ENCODE measurements at regions not wholly inside any gene's neighbourhood (a gene's known extent, or its start where the extent isn't known, plus 50 kb on each side); places are given as distances from the start of the nearest gene placed in this dataset.
A peak's percentile ranks its signal among the peaks of the same experiment; 100 is the strongest.
"Not testable (repeated sequence)": the region's sequence is repeated elsewhere in the genome, so short reads cannot be mapped to it uniquely, and the experiment has no call there.

DNA sequence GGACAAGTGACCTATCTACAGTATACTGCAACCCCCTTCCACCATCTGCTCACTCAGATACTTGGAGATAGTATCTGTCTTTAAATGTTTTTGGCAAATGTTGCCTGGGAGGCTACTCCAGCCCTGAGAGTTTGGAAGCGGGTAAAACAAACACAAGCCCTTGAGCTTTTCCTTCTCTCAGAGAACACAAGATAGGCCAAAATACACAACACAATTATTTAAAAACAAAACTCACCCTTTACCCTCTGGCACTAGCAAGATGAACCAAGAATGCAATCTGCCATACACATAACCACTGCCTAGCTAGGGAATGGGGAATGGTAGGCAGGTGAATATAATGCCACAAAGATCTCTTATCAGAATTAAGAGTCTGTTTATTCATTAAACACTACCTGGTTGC, 324.7 kb upstream of the FAM47C start:
- DNase-seq: no peak

DNA sequence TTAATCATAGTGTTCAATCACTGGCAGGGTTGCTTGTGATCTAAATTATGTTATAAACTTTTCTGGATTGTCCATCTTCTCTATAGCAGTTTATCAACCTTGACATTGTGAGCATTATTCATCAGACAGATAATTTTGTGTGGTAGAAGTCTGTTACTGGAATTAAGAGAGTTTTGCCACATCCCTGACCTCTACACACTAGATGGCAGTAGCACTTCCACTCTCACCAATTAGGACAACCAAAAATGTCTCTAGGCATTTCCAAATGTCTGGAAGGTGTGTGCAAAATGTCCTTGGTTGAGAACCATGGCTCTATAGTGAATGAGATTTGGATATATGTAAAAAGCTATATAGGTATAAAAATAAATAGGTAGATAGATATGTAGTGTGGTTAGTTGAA, 324.1 kb upstream of the FAM47C start:
- DNase-seq: no peak

DNA sequence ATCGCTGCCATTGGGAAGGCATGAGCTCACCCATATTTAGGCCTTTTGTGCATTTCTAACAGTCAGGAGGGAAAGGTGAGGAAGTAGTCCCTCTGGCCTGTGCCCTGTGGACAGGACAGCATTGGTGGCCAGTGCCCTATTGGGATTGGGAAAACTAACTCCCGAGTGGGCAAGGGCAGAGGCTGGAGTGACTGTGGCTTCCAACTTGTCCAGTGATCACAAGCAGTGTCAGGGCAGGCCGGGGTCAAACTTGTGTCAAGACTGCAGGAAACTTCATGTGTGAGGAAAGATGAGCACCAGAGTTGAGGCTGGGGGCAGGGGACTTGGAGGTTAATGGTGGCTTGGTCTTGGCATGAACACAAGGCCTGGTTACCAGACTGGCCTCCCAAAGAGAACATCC, 286.2 kb upstream of the FAM47C start:
- no peak for DNase-seq

- DNase-seq: no peak
These were observed 254.6 kb upstream of the FAM47C start for GRCh38 chrX:36753602-36754001.

- no peak for DNase-seq
These were observed 220.4 kb upstream of the FAM47C start for GRCh38 chrX:36787752-36788151.

- no peak for DNase-seq
These were observed 205.0 kb upstream of the FAM47C start for GRCh38 chrX:36803151-36803550.

DNA sequence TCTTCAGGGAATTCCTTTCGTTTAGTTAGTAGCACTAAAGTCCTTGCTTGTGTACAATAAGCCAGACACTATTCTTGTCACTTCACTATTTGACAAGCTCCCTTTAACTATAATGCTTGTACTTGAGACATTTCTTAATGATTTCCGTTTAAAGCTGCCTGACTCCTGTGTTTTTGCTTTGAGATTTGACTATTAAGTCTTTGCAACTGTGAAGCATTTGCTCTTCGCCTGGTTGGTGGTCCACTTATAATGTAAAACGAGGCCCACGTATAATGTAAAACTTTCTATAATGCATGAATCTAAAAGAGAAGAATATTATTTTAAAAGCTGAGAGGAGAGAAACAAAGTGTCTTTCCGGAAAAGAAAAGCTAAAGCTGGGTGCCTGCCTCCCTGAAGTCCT, 204.1 kb upstream of the FAM47C start:
- DNase-seq: no peak

DNA sequence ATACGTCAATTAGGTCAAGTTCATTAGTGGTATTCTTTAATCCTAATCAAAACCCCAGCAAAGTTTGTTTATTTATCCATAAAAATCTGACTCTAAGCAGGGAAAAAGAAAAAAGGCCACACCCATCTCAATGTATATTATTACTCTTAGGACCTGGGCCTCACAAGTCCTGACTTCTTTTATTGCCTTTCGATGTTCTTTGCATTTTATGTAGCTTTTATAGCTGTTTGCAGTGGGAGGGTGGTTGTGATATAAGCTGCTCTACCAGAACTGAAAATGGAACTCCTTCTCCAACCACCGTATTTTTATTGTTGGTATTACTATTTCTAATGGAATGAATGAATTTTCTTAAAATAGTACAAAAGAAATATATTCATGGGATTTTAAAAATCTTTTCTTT, 163.3 kb upstream of the FAM47C start:
- DNase-seq: no peak

DNA sequence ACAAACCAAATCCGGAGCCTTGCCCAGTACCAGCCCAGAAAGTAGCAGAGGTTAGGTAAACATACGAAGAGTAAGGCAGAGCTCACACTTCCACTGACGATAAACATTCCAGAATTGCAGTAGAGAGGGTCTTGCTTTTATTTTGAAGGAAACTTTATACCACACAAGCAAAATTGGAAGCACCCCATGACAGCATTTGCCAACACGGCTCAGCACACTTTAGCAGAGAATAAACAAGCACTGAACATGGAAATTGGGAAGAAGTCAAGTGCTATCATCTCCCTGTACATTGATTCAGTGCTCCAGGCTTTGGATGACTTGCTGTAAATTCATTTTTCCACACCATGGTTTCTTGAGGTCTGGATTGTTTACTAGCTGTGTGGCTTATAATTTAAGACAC, 160.7 kb upstream of the FAM47C start:
- no peak for DNase-seq

GRCh38 chrX:36849407-36849806, 158.8 kb upstream of the FAM47C start:
- DNase-seq: no peak

DNA sequence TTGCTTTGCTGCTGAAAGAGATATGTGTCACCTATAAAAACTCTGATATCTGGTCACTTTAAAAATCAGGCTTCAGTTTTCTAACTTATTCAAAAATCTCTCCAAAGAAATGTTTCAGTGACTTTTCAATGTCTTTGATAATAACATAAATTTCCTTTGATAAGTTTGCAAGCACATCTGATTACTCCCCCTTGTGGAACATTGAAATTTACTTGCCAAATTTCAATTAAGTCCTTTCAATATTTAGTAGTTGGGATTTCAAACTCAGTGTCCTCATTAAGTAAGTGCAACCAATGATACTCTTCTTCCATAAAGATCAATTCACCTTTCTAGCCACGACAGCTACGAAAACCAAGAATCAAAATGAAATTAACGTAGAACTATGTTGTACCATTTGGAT, 151.3 kb upstream of the FAM47C start:
- DNase-seq: no peak

DNA sequence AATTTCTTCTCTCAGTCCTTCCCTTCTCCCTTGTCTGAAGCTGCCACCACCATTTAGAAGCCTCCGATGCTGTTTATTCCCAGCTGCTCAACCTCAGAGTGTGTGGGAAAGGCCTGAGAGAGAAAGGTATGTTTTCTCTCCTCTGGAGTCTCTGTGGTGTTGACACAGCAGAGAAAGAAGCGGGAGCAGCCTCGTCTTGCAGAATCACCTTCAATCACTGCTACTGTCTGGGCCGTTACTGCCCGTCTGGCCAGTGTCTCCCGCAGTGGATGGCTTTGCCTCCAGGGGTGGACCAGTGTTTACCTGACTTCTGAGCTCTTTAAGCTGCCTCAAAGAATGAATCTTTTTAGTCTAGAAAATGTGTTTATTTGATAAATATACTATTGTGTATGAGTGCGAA, 148.9 kb upstream of the FAM47C start:
- DNase-seq: no peak

- DNase-seq: no peak
These were observed 146.6 kb upstream of the FAM47C start for GRCh38 chrX:36861601-36862000.

GRCh38 chrX:36867143-36867542, 141.0 kb upstream of the FAM47C start:
- DNase-seq: no peak

- DNase-seq: no peak
These were observed 139.6 kb upstream of the FAM47C start for GRCh38 chrX:36868592-36868991.

DNA sequence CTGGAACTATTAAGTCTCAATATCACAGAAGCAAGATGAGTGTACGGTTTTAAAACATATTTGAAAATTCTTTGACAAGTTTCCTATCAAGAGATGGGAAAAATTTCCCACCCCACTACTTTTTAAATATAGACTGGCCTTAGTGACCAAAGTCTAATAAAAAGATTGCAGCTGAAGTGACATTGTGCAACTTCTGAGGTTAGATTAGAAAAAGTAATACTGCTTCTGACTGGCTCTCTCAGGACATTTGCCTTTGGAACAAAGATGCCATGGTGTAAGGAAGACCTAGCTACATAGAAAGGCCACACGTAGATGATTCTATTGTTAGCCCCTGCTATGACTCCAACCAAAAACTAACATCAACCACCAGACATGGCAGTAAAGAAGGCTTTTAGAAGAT, 138.7 kb upstream of the FAM47C start:
- no peak for DNase-seq

DNA sequence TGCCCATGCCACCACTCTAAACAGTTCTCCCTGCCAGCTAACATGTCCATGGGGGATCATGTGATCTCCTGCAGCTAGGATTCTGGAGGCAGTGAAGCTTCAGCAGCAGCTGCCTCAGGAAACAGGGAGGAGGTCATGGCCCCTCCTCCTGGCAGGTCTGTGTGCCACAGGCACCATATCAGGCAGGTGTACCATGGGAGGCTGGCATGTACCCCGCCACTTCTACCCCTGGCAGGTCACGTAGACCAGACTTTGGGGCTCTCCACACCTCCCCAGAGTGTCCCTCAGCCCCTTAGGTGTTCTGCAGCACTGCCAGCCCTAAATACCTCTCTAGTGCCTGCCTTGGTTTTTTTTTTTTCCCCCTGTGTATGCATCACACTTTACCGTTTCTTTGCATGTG, 110.5 kb upstream of the FAM47C start:
- DNase-seq: no peak

DNA sequence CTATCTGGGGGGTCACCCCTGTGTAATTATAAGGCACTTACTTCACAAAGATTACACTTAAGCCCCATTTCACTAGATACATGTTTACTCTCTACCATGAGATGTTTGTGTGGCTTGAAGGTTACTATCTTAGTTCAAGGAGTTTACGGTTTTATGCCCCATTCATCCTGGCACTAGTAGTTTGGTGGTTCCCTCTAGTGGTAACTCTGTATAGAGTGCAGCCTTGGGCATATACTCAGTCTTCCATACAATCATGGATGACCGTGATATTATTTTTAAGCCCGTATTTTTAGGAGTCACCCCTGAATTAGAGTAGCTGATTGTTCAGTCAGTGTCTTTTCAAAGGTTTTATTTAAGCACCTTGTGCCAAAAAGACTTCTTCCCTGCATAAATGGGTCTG, 109.9 kb upstream of the FAM47C start:
- DNase-seq: no peak

DNA sequence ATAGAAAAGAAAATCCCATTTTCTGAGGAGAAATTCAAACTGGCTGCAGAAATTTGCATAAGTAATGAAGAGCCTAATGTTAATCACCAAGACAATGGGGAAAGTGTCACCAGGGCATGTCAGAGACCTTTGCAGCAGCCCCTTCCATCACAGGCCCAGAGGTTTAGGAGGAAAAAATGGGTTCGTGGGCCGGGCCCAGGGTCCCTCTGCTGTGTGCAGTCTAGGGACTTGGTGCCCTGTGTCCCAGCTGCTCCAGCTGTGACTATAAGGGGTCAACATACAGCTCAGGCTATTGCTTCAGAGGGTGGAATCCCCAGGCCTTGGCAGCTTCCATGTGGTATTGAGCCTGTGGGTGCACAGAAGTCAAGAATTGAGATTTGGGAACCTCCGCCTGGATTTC, 103.6 kb upstream of the FAM47C start:
- not testable (repeated sequence) for DNase-seq

- peak in 1 of 2 experiments; percentile 24 for DNase-seq
These were observed 99.1 kb upstream of the FAM47C start for GRCh38 chrX:36908801-36909675.

DNA sequence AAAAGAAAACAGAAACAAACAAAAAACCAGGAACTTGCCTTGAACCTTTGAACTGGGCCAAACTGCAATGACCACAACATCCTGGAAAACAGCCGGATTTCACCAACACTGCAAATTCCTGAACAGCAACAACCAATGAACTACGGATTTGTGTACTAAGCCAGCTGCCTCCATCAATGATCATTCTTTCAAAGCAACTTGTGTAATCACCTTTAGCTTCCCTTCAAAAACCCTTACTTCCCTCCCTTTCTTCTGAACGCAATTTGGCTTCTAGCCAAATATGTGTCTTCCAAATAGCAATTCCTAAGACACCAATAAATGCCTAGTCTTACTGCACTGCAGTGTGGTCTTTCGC, 98.5 kb upstream of the FAM47C start:
- no peak for DNase-seq

DNA sequence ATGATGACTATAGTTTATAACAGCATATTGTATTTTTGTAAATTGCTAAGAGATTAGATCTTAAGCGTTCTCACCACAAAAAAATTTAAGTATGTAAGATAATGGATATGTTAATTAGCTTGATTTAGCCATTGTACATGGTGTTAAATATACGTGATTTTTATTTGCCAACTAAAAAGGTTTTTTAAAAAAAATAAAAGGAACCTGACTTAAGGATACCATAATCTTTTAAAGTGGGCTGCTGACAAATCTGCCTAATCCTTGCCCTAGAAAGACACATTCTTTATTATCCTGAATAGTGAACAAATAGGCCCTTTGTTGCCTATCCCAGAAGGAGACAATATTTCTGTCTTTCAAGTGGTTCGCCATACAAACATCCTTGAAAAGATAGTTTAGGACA, 94.6 kb upstream of the FAM47C start:
- DNase-seq: no peak

DNA sequence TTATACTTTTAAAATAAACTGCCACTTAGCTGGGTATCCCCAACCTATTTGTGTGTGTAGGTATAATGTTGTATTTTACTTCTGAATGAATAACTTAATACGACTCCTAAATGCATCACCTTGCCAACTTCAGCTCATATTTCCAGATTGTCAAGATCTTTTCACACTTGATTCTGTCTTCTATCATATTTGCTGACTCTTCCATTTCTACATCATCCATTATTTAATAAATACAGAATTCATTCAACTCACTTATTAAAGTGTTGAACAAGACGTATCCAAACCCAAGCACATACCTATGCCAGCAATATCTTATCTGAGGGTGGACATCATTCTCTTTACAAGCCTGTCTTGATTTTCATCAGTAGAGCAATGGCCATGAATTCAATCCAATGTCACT, 91.2 kb upstream of the FAM47C start:
- no peak for DNase-seq

DNA sequence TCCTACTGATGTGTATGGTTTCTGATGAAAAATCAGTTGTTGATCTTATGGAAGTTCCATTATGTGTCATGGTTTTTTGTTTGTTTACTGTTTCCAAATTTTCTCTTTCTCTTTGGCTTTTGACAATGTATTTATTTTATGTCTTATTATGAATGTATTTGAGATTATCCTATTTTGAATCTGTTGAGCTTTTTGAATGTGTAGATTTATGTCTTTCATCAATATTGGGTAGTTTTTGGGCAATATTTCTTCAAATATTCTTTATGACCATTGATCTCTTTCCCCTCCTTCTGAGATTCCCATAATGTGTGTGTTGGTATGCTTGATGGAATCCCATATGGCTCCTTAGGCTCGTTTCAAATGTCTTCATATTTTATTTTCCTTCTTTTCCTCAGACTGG, 80.5 kb upstream of the FAM47C start:
- DNase-seq: no peak

- DNase-seq: no peak
These were observed 77.7 kb upstream of the FAM47C start for GRCh38 chrX:36930491-36930890.
